ENCODE measurements at regions not wholly inside any gene's neighbourhood (a gene's known extent, or its start where the extent isn't known, plus 50 kb on each side); places are given as distances from the start of the nearest gene placed in this dataset.
"Not testable (repeated sequence)": the region's sequence is repeated elsewhere in the genome, so short reads cannot be mapped to it uniquely, and the experiment has no call there.

- no peak for DNase-seq (ENCODE audit: low read depth in 2 of 2)
Measured at GRCh38 chr2:78811955-78812610, 213.4 kb upstream of the REG3G start.

GRCh38 chr2:78814331-78814986 is 211.0 kb upstream of the REG3G start:
- no peak for DNase-seq (ENCODE audit: low read depth in 2 of 2)

GRCh38 chr2:78817430-78817829 is 208.1 kb upstream of the REG3G start:
- DNase-seq (ENCODE audit: low read depth in 2 of 2): no peak

- DNase-seq (ENCODE audit: low read depth in 2 of 2): no peak
Measured at GRCh38 chr2:78832481-78832880, 193.0 kb upstream of the REG3G start.

- no peak for DNase-seq (ENCODE audit: low read depth in 2 of 2)
Measured at GRCh38 chr2:78839259-78839658, 186.2 kb upstream of the REG3G start.

GRCh38 chr2:78840311-78840710 is 185.2 kb upstream of the REG3G start:
- DNase-seq (ENCODE audit: low read depth in 2 of 2): not testable (repeated sequence)

- peak in 1 of 2 donors; percentile 0 for DNase-seq (ENCODE audit: low read depth in 2 of 2)
Measured at GRCh38 chr2:78845664-78846185, 179.8 kb upstream of the REG3G start.

- DNase-seq (ENCODE audit: low read depth in 2 of 2): no peak
Measured at GRCh38 chr2:78861546-78861945, 164.0 kb upstream of the REG3G start.

GRCh38 chr2:78864205-78864604 is 161.3 kb upstream of the REG3G start:
- DNase-seq (ENCODE audit: low read depth in 2 of 2): no peak

GRCh38 chr2:78865667-78866066 is 159.8 kb upstream of the REG3G start:
- no peak for DNase-seq (ENCODE audit: low read depth in 2 of 2)

GRCh38 chr2:78870343-78870967 is 155.0 kb upstream of the REG3G start:
- no peak for DNase-seq (ENCODE audit: low read depth in 2 of 2)

- no peak for DNase-seq (ENCODE audit: low read depth in 2 of 2)
Measured at GRCh38 chr2:78873526-78873925, 152.0 kb upstream of the REG3G start.

GRCh38 chr2:78876316-78876688 is 149.2 kb upstream of the REG3G start:
- no peak for DNase-seq (ENCODE audit: low read depth in 2 of 2)

- DNase-seq (ENCODE audit: low read depth in 2 of 2): no peak
Measured at GRCh38 chr2:78887446-78887845, 138.1 kb upstream of the REG3G start.

GRCh38 chr2:78890935-78891334 is 134.6 kb upstream of the REG3G start:
- no peak for DNase-seq (ENCODE audit: low read depth in 2 of 2)

- DNase-seq (ENCODE audit: low read depth in 2 of 2): no peak
Measured at GRCh38 chr2:78892295-78892694, 133.2 kb upstream of the REG3G start.

- no peak for DNase-seq (ENCODE audit: low read depth in 2 of 2)
Measured at GRCh38 chr2:78895022-78895421, 130.5 kb upstream of the REG3G start.

- no peak for DNase-seq (ENCODE audit: low read depth in 2 of 2)
Measured at GRCh38 chr2:78896536-78896935, 129.0 kb upstream of the REG3G start.

- DNase-seq (ENCODE audit: low read depth in 2 of 2): no peak
Measured at GRCh38 chr2:78907089-78907488, 118.4 kb upstream of the REG3G start.

- DNase-seq (ENCODE audit: low read depth in 2 of 2): no peak
Measured at GRCh38 chr2:78908973-78909372, 116.5 kb upstream of the REG3G start.

GRCh38 chr2:78910376-78910775 is 115.1 kb upstream of the REG3G start:
- DNase-seq (ENCODE audit: low read depth in 2 of 2): no peak

- DNase-seq (ENCODE audit: low read depth in 2 of 2): no peak
Measured at GRCh38 chr2:78913257-78913656, 112.2 kb upstream of the REG3G start.

- DNase-seq (ENCODE audit: low read depth in 2 of 2): no peak
Measured at GRCh38 chr2:78925258-78925657, 100.2 kb upstream of the REG3G start.
